ENCODE measurements at regions not wholly inside any gene's neighbourhood (a gene's known extent, or its start where the extent isn't known, plus 50 kb on each side); places are given as distances from the start of the nearest gene placed in this dataset.

DNA sequence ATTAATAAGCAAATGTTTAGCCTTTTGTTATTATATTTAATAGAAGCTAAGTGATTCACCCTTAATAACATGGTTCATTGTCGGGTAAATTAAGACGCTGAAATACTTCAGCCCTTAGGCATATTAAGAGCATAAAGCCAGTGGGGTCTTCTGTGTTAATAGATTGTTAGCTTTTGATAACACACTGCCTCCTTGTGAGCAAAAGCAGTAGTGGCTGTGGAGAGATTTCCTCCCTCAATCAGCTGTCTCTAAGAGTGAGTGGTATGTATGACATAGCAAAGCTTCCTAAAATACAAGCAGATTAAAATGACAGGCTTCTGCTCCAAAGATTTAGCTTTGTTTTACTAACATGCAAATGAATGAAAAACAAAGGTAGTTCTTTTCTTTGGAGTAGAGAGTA is 143.7 kb upstream of the SYT4 start:
- TF ChIP-seq POLR2AphosphoS5 (IDR thresholded peaks at IDR 0.05; ENCODE audit: low read depth, low read length) (no peak), REST (IDR thresholded peaks at IDR 0.05; ENCODE audit: insufficient read depth in 1 of 2, low read depth in 2 of 2, low read length in 2 of 2) (no peak), TAF1 (IDR thresholded peaks at IDR 0.05; ENCODE audit: borderline replicate concordance, insufficient read depth, low read length) (no peak), SIN3A (IDR thresholded peaks at IDR 0.05; ENCODE audit: borderline replicate concordance, insufficient read depth, low read length) (no peak), FOXP2 (optimal IDR thresholded peaks at IDR 0.05; ENCODE audit: borderline replicate concordance, extremely low read depth, extremely low read length, insufficient read depth) (no peak)

All from PFSK-1 (cell line).